ENCODE measurements at regions not wholly inside any gene's neighbourhood (a gene's known extent, or its start where the extent isn't known, plus 50 kb on each side); places are given as distances from the start of the nearest gene placed in this dataset.

DNA sequence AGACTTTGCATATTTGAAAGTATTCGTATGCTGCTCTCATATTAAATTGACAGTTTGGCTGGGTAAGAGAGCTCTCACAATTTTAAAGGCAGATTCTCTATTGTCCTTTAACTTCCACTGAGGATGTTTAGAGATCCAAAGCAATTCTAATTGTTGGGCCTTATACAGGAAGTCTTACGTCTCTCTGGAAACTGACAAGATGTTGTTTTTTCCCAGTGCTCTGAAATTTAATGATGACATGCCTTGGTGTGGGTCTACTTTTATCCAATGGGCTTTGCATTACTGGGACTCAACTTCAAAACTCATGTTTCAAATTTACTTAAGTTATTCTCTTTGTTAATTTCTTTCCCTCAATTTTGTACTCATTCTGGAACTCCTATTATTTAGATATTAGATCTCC is 191.5 kb downstream of the SNX18 start:
- DNase-seq, result no peak

DNA sequence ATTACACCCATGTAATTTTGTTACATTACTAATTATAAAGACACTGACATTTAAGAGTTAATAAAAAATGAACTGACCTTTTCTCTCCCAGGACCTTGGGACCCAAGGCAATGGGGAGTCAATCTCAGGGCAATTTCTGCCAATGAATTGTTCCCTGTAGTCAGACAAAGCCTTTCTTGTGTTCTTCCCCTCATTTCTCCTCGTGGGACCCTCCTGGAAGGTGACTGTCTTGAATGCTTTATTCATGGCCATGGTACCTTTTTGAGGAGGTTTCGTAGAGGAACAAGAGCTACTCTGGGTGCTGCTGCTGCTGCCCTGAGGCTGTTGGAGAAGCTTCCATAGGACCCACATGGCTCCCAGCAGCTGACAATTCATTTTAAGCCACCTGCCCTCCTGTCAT is 190.3 kb downstream of the SNX18 start:
- no peak for DNase-seq

DNA sequence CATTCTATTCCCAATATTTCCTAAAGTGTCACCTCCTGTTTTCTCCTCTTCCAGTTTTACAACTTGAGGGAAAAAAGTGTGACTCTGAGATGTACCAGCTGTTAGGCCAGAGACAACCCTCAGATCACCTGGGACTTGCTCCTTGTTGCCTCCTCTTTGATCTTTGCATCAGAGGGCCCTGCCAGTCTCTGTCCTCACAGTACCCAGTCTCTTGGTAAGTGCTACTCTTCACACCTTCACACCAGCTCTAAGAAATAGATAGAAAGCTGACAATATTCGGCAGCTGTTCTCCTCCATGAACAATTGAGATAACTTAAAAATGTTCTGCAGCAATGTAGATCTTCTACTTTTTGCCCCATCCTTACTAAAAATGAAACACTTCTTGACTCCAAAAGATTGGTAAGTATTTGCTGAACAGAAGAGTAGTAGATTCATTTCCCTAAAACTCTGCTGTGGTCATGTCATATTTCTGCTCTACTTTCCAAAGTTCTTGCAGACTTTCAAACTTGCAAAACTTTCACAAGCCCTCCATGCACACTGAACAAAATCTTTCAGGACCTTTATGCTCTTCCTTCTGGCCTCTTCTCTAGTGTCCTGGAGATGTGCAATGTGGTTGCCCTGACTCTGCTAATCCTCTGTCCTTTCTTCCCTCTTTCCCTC is 188.6 kb downstream of the SNX18 start:
- DNase-seq, result no peak

DNA sequence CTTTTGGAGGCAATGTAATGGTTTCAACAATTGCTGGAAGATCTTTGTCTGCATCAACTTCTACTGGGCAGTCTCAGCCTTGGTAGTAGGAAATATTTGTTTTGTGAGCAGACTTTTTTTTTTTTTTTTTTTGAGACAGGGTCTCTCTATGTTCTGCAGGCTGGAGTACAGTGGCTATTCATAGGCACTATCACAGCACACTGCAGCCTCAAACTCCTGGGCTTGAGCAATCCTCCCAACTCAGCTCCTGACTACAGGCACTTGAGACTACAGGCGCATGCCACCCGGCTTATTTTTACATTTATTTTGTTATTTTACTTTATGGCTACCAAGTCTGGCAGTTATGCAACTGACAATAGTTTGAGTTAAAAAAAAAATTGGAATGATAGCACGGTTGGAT is 187.3 kb downstream of the SNX18 start:
- no peak for DNase-seq

DNA sequence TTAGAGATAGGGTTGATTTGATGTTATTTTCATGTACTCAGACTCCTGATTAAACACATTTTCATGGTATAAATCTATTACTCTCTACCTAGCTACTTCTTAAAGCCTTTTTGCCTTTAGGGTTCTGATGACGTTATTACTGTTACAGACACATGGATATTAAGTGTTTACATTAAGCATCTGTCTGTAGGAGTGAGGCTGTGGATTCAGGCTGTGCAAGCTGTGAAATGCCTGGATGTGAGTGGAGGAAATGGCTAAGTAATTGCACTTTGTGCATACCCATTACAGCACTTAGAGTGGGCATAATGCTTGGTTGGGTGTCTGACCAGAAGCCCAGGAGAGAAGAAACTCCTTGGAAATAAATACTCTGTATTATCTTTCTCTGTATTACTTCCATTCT is 186.8 kb downstream of the SNX18 start:
- DNase-seq, result no peak

DNA sequence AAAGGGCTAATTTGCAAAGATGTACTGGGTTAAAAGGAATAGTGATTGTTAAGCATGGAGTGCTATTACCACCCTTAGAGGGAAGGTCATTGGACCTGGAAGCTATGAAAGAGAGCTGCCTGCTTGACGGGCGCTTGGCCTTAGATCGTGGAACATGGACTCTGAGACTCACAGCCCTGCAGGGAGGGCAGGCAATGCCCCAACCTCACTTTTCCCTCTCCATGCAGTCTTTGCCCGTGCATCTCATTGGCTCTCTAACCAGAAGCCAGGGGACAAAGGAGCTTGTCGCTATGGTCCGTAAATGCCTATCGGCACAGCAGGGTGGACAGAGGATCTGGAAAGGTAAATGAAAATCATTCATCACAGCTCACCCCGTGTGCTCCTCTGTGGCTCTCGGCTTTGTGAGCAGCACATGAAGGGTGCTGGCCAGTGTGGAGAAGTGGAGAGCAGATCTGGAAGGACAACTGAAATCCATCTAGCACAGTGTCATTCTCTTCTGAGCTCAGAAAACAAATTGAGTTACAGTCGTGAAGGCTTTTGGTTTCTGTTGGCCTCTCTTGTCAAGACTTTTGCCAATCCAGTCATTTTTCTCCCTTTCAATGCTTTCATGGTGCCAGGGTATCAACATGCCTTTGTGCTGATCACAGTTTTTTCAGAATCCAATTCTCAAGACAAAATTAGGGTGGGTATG is 186.2 kb downstream of the SNX18 start:
- DNase-seq, result no peak

DNA sequence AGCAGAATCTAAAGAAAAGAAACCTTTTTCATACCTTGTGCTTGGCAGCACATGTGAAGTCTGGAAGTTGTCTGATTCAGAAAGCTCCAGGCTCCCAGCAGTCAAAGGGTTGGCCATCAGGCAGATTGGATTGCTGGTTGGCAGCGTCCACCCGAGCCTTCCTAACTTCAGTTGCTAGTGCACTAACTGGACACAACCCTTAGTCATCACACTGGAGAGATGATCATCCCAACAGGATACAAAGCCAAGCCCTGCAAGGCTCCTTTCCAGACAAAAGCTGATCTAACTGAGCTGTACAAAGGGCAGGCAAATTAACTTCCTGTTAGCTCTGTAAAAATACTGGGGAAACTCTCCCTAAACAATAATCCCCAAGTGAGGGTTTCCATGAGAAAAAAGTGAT is 185.6 kb downstream of the SNX18 start:
- peak; percentile 77 for DNase-seq

DNA sequence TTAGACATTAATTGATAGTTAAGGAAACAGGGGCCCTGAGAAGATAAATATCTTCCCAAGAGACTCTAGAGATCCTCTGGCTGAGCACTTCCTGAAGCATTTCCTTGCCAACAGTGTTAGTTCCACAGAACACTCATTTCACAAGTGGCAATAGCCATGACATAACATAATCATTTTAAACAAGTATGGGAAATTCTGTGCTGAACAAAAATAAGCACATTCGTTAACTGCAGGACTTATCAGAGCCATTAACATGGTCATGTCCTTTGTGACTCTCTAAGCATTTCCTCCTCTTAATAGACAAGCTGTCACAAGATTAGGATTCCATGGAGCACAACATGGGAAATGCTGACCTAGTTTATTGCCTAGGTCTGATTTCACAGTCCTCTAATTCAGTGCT is 184.9 kb downstream of the SNX18 start:
- no peak for DNase-seq

DNA sequence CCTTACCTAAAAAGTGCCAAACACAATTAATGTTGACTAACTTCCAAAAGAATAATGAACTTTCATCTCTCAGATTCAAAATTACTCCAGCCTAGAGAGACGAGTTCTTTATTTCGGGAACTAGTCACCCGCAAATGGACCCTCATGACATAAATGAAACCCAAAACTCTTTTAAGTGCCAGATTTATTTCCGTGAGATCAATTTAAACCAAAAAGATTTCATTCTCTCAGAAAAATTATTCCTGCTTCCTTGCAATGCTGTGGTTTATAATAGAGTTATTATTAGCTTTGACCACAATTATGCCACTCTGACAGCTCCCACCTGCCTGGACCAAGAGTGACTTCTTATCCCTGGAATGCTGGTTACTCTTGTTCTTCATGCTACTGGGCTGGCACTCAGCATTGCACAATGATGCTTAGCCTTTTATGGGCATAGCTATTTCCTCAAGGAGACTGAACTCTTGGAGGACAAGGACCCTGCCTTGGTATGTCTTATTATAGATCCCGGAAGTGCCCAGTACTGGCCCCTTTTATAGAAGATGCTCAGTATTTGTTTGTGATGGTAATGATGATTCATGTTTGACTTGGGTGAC is 183.5 kb downstream of the SNX18 start:
- DNase-seq, result peak; percentile 97

DNA sequence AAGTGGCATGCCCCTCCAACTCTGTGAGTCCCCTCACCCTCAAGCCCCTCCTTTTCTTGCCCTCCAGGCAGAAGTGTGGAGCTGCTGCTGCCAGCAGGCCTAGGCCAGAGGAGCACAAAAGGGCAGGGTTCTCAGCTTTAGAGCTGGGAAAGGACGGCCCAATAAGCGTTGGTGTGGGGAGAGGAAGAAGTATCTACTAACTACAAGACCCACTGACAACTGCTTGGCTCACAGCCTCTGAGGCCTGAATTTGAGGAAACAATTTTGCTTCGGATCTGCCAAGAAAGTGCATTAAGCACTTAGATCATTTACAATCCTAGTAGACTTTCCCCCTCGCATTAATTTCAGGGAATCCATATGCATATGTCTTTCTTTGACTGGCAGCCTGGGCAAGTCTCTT is 179.4 kb downstream of the SNX18 start:
- DNase-seq, result no peak

DNA sequence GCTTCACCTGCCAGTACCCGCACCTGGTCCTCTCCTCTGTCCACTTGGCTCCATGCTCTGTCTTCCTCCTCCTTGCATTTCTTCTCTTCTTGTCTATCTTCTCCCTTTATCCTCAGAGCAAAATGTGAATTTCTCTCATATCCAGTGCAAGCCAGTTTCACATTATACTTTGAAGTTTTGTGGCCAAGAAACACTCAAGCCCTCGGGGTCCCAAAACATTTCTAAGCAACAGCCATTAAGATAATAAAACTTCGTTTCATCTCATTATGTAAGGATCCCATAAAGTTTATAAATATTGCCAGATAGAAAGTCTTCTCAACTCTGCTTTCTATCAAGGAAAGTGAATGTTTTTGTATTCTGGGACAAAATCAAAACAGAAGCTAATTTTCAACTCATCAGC is 178.8 kb downstream of the SNX18 start:
- DNase-seq, result no peak

DNA sequence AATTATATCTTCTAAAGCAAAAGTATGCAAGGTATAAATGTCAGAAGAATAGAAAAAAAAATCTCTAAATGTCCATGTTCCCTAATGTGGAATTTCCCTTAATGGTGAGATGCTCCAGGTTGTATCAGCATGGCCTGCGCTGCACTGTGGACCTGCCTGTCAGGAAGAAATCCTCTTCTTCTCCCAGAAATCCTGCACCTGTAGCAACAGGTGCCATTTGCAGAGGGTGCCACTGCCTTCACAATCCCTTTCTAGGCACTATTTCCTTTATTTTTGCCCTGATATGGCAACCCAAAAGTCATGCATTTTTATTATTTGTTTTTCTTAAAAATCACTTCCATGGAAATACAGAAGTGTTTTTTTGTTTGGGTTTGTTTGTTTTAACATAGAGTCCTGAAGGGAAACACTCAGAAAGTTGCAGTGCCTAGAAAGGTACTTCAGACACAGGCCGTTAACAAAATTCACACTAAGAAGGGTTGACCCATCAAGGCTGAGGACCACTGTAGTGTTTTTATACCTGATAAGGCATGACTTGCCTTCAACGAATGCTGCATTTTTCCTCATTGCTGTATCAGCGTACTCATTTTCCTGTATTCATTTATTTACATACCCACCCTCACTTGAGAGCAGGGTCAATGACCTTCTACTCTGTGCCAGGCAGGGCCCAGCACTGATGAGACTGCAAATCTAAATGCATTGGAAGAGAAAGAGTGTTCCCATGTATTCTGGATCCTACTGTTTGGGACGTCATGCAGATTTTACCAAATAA is 177.8 kb downstream of the SNX18 start:
- DNase-seq, result no peak

DNA sequence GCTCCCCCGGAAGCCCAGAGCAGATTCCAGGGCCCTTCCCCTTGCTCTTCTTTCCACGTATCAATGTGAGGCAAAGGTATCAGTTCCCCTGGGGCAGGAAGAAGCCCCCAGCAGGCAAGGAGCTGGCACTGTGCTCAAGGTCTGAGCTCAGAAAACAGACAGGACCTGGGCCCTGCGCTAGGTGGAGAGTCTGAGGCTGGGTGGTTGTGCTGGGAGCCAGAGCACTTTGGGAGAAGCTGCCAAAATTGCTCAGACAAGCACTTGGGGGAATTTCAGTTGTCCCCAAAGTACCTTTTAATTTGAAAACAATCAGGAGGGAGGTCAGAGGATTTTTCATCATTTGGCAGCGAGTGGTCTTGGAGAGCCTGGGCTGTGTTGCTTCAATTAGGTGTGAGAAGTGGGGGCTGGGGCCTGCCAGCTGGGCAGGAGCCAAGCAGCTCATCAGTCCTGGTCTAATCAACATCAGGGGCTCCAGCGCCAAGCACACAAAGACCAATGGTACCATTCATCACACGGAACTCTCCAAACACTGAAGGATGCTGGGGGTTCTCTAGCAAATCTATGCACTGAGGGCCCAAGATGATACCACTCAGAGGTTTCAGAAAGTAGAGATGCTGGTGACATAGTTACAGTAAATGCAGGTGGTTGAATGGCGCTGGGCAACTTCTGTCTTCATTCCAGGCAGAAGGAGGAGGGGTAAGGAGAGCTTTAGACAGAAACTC is 176.5 kb downstream of the SNX18 start:
- no peak for DNase-seq

DNA sequence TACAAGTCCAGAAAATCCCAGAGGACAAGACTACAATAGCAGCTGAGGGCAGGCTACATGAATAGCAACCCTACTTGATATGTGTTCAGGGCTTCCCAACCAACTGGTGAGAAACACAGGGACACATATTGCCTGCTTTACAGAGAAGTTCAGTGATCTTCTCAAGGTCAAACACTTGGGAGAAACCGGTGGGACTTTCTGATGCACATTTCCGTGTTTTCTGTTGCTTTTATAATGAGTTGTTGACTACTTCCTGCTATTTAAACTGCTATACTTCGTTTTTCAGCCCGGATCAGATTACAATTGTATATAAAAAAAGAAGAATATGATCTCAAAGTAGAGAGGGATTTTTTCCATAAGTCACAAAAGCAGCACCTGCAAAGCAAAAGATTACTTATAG is 175.1 kb downstream of the SNX18 start:
- DNase-seq, result no peak

DNA sequence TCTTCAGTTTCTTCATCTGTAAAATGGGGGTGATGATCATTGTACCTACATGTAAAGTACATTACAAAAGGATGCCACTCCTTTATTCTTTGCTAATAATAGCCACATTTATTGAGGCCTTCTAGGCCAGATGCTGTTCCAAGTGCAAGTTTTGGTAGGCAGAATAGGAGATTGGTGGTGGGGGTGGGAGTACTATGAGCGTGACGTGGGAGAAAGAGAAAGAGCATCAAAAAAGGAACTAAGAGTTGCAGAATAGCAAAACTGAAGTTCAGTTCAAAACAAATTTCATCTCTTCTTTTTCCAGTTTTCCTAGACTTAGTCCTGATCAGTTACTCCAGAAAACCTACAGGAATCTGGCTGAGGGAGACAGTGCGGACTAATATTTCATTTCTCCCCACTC is 174.1 kb downstream of the SNX18 start:
- DNase-seq, result no peak

DNA sequence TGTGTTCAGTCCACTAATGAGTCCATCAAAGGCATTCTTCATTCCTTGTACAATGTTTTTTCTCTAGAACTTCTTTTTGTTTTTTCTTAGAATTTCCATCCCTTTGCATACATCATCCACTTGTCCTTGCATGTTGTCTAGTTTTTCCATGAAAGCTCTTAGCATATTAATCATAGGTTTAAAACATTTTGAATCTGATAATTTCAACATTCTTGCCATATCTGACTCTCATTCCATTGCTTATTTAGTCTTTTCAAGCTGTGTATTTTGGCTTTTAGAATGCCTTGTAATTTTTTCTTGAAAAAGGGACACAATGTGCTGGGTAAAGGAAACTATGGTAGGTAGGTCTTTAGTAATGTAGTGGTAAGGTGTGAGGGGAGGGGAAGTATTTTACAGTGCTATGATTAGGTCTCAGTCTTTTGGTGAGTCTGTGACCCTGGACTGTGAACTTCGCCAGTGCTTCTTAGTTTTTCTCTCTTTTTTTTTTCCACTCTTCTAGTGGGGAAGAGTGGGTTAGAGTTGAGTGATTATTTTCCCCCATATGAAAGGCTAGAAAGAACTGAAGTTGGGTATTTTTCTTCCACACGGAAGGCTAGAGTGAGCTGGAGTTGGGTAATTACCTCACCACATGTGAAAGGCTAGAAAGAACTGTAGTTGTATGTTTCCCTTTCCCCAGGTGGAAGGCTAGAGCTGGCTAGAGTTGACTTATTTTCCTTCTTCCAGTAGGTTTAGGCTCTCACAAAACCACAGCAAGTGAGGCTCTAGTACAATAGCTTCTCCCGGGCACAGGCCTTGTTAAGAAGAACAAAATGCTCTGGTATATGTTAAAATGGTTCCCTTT is 172.1 kb downstream of the SNX18 start:
- no peak for DNase-seq

DNA sequence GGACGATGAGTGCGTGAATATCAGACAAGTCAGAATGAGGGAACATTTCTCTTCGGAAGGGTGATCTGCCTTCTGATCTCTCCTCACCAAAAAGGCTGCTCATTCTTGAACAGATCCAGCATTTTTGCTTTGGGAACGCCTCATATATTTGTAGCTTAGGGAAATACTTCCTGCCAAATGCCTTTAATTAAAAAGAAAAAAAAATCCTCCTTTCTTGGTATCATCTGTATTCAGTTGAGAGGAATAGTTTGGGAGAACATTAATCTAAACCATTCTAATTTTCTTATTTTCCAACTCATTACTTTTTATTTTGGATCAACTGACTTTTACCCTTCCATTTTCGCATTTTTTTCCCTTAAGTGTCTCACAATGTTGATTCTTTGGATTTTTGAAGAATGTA is 163.4 kb downstream of the SNX18 start:
- no peak for DNase-seq

DNA sequence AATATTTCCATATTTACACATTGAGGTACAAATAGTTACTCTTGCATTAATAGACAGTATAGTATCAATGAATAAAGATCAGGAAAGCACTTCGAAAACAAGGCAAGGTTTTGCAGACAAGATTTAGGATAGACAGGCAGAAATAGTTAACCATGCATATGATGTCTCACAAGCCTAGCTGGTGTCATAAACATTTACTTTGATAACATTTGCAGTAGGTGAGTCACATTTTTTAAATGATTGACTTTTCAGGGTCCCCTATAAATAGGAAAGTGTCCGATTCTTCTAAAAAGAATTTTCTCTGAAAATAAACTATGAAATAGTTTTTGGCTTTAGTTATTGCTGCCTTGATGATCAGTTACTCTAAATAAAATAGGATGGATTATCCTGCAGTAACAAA is 162.1 kb downstream of the SNX18 start:
- no peak for DNase-seq

DNA sequence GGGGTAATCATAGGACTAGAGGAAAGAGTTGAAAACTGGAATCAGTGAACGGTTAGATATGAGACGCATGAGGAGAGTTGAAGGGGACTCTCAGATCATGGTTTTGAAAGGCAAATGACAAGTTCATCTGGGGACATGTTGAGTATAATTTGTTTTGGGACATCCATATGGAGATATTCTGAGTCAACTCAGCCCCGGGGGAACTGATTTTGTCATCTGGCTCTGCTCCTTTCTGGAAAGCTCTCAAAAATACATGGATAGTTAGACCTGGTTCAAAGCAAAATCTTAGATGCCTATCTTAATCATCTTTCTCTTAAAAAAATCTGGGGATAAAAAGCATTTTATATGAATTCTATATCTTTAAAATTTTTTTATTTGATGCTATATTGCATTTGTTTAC is 161.2 kb downstream of the SNX18 start:
- DNase-seq, result no peak

DNA sequence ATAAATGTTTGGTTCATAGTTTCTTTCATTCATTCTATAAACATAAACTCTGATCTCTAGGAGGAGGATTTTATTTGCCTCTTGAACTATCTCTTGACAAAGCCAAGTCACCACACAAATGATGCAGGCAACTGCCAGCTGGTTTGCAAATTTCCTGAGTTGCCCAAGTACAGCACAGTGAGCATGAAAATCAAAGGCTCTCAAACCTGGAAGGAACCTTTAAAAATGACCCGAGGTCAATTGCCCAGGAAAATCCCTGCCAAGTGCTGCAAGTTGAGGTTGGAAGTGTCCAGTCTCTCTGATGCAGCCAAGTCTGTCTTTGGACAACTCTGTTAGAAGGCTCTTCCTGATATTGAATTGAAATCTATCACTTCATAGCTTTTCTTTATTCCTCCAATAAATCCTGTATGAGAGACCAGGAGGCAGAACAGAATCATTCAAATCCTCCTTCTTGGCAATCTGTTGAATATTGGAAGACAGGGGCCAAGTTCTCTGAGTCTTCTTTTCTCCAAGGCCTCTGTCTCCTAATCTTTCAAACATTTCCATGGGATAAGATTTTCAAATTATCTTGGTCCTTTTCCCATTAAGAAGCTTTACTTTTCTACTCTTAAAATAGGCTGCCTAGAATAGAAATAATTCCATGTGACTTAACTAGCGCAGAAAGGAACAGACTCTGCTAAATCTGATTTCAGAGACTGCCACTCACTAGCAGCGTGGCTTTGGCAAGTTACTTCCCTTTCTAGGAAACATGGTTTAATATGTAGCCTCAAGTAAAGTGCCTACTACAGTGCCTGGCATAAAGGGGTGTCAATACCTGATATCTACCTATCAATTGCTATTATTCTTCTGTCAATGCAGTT is 159.2 kb downstream of the SNX18 start:
- no peak for DNase-seq
